GDM1 (cell line): ENCODE measurements at regions not wholly inside any gene's neighbourhood (a gene's known extent, or its start where the extent isn't known, plus 50 kb on each side); places are given as distances from the start of the nearest gene placed in this dataset.

Source experiments
- DNase-seq: peaks from one replicate; lab custom pipeline; 2025; lab: John Stamatoyannopoulos, UW

DNA sequence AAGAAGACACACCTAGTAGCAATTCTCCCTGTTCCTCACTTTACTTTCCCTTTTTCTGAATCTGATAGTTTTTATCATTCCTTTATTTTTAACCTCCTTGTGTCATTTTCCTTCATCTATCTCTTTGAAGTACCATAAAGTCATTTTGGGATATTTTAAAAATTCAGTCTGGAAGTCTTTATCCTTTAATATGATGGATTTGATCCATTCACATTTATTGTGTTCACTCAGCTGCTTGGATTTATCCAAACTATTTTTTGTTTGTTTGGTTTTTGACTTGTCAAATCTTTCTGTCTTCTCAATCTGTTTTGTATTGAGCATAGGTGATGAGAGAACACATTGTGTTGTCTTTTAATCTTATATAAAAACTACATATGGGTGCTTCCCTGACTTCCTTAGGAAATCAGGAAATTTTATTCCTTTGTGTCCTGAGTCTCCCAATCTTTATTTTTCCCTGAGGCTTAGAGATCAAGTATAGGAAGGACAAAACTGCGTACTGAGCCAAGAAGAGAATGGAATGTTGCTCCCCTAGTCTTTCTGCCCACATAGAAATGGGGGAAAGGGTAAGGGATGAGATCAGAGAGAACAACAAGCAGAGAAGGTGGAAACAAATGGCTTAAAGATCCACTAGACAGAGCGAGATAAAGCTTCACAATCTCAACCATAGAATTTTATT, 132.7 kb upstream of the HABP2 start:
- no peak for DNase-seq

DNA sequence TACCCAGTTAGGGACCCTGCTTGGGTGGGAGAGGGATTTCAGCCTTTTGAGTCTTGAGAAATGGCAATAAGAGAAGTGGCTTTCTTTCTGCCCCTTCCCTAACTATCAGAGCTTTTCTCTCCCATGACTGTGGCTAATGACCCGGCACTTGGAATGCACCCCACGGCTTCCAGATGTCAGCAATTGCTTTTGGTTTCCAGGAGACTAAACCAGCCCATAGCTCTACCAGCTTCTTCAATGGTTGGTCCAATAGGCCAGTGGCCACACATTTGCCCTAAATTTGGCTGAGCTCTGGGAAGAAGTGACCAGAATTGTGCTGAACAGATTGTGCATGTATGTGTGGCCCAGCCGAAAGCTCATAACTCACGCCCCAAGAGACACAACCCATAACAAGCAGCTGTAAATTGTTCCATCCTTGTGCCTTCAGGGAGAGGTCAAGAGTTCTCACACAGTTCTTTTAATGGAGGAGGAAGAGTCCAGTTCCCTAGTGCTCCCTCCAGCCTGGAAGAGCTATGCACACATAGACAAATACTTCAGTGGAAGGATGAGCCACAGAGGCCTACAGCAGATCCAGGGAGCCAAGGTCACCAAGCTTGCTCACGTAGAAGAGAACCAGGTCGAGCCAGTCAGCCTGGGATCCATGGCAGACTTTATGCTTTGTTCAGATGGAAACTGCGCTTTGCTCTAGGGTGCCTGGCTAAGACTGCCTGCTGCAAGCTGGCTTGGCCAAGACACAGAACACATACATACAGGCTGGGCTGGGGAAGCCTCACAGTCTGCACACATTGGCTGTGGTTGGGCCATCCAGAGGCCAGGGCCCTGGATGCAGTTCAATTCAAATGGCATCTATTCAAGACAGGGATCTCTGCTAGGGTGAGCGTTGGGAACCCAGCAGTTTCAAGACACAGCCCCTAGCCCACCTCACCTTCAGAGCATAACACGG, 131.8 kb upstream of the HABP2 start:
- DNase-seq: no peak

DNA sequence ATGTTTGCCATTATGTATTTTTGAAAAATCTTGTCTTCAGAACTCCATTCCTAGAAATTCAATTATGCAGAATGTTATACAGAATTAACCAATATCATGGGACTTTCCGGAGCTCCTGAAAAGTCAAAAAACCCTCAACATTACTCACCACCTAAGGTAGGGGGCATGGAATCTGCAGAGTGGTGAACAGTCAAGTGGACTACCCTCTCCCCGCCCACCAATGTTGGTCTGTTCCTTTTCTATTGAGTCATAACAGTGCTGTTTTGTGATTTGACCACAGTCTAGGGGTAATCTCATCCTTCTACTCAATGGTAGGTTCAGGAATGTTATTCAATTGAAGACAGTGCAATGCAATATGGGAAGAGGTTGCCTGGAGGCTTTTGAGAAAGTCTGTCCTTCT, 130.5 kb upstream of the HABP2 start:
- no peak for DNase-seq

DNA sequence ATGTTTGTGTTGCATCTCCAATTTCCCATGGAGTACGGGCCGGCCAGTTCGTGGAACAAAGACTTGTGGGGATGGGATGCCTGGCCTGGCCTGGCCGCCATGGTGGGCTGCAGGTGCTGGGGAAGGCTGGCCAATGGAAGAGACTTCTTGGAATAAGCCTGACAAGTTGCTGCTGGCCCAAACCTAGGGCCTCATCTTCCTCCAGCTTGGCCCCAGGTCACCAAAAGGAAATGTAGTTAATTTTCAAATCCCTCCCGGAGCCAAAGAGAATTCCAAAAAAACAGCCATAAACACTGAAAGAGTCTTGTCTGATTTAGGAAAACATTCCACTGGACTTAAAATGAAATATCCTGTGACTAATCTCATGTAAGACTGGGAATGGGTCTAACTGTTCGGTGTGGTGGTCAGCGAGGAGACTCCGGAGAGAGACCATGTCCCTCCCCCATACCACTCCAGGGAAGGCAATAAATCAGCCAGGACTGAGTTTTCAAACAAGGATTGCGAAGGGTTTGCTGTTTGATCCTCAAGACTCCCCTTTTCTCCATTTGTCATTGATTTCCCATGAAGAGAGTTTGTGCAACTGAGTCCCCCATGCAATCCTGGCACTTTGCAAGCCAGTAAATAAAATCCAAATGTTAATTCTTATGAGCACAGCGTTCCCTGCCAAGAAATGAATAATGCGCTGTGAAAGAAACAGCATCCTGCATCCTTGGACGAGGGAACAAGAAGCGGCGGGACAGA, 128.7 kb upstream of the HABP2 start:
- DNase-seq: no peak

GRCh38 chr10:113425008-113425407, 127.8 kb upstream of the HABP2 start:
- no peak for DNase-seq

DNA sequence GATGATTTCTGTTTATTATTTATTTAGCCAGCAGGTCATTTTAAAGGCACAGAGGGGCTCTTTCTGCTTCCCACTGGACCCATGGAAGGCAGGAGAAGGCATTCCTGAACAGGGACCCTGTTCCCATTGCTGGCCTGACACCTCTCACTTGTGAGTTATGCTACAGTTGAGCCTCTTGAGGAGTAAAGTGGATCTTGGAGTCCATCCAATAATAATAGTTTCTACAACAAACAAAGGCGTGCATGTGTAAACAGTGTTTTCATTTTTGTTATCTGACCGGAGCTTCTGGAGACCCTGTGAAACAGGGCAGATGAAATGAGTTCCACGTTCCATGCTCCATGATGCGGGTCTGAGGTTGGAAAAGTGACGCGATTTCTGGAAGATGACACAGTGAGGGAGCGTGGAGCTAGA, 127.3 kb upstream of the HABP2 start:
- no peak for DNase-seq

- no peak for DNase-seq
Observed at GRCh38 chr10:113426181-113426877, 126.5 kb upstream of the HABP2 start.

- DNase-seq: no peak
Observed at GRCh38 chr10:113427236-113427735, 125.6 kb upstream of the HABP2 start.

- DNase-seq: no peak
Observed at GRCh38 chr10:113427811-113428558, 124.9 kb upstream of the HABP2 start.

GRCh38 chr10:113430634-113431397, 122.0 kb upstream of the HABP2 start:
- DNase-seq: no peak

DNA sequence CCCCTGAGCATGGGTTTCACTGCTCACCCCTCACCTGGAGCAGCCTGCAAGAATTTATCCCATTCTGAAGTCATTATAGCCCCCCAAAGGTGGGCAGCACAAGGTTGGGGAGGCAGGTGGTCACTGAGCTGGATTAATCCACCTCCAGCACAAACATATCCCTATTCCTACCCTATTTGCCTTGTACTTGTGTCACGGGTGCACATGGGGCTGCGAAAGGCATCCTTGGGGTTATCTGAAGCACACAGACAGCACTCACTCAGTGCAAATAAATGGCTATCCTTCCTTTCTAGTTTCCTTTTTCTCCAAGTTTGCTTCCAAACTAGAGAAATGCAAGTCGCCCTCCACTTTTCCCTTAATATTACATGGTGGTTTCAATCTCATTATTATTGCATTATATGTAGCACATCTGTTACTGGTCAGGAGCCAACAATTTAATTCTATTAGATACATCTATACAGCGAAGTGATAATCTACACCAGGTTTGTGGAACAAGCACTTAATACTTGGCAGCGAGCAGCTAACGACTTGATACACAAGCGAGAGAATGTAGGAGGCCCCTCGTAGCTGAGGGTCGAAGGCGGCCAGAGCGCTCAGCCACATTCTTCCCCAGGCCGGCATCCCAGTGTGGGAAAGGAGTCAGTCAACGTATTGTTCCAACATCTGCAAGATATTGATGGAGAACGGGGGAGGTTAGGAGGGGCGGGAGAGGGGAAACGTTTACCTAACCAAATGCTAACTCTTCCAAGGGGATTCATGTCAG, 121.3 kb upstream of the HABP2 start:
- DNase-seq: no peak

DNA sequence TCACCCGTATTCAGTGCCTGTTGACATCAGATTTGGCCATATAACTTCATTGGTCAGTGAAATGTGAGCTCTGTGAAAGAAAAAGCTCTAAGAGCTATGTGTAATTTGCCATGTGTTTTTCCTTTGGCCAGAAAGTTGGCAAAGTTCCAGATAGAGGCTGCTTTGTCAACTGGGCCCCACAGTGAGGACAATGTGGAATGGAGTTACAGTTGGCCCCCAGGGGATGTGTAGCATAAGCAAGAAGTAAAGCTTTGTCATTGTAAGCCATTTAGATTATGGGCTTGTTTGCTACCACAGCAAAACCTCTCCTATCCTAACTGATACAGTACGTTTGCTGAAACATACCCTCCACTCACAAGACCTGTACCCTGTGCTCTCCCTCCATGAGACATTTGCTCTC, 119.1 kb upstream of the HABP2 start:
- no peak for DNase-seq

DNA sequence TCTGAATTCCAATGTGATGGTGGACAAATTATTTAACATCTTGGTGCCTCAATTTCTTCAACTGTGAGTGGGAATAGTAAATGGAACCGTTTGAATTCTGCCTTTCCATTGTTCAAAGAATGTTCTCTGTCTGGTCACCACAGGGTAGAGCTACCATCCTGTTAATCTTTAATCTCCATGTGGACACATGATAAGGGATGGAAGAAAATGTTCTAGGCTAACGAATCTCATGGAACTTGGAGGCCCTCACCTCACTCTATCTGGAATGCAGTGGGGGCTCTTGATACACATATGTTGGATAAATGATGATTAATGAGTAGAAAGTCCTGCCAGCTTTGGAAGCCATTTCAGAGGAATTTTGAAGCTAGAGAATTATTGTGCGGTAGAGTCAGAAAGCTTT, 118.5 kb upstream of the HABP2 start:
- no peak for DNase-seq

DNA sequence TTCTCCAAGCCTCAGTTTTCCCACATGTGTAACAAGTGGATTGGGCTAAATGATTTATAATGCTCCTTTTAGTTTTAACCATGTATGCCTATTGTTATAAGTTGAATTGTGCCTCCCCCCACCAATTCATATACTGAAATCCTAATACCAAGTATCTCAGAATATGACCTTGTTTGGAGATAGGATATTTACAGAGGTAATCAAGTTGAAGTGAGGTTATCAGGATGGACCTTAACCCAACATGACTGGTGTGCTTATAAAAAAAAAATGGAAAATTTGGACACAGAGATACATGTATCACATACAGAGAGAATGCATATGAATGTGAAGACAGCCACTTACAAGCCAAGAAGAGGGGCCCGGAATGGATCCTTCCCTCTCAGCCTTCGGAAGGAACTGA, 117.9 kb upstream of the HABP2 start:
- DNase-seq: no peak

GRCh38 chr10:113435881-113436280, 117.0 kb upstream of the HABP2 start:
- DNase-seq: no peak

GRCh38 chr10:113436851-113437250, 116.0 kb upstream of the HABP2 start:
- DNase-seq: no peak

GRCh38 chr10:113438652-113439051, 114.2 kb upstream of the HABP2 start:
- no peak for DNase-seq

- DNase-seq: no peak
Observed at GRCh38 chr10:113441220-113441619, 111.6 kb upstream of the HABP2 start.

GRCh38 chr10:113441686-113442270, 111.1 kb upstream of the HABP2 start:
- no peak for DNase-seq
